Ovary (tissue), 7 donors: ENCODE measurements at regions not wholly inside any gene's neighbourhood (a gene's known extent, or its start where the extent isn't known, plus 50 kb on each side); places are given as distances from the start of the nearest gene placed in this dataset.

ENCODE experiments used
- DNase-seq, 5 donors: peaks; one replicate each; pipeline ENCODE4 v3.0.0-alpha.2; 2019 to 2020
- H3K27ac ChIP-seq, 2 donors: fragments of 200-600 bp; one replicate each; pipeline versions ENCODE4 v1.5.1 to v1.8.0; 2019 to 2022
- H3K27me3 ChIP-seq: fragments of 200-600 bp; one replicate; pipeline ENCODE4 v1.8.0; 2022
- H3K36me3 ChIP-seq: fragments of 200-600 bp; sonication (generic); one replicate; pipeline ENCODE4 v1.5.1; 2019
- H3K4me1 ChIP-seq: one replicate; pipeline ENCODE4 v1.8.1; 2013; ENCODE audit warnings: mild to moderate bottlenecking, moderate library complexity; ENCODE audit not compliant: insufficient read depth
- H3K4me3 ChIP-seq: fragments of 200-600 bp; sonication (generic); one replicate; pipeline ENCODE4 v1.5.1; 2017
- H3K9me3 ChIP-seq, 2 donors: fragments of 200-600 bp in 1 of 2; sonication (generic) in 1 of 2; one replicate each; pipeline versions ENCODE4 v1.5.1 to v1.8.1; 2013 to 2019; ENCODE audit warnings: mild to moderate bottlenecking in 1 of 2, moderate library complexity in 1 of 2
- EP300 ChIP-seq: sonication (generic); formaldehyde crosslinking; IDR thresholded peaks from one replicate; pipeline ENCODE4 v1.6.1; 2017; ENCODE audit warnings: antibody characterized with exemption
- POLR2A ChIP-seq: fragments of 450-650 bp; IDR thresholded peaks from one replicate; pipeline ENCODE4 v1.6.1; 2017; ENCODE audit warnings: antibody characterized with exemption, mild to moderate bottlenecking, moderate library complexity
- WGBS, 3 donors: extraction: QIAGEN DNeasy Blood & Tissue Kit in 1 of 3; methylation state at CpG; one replicate each; pipeline versions ENCODE4 v1.1.5 to v1.1.7; 2013 to 2017; 5-methylcytosine and 5-hydroxymethylcytosine counted together
- intact Hi-C, 4 donors: fragments of 100-400 bp; cut with DNase I; formaldehyde crosslinking; loops; one replicate each; pipeline versions ENCODE4 v1.11.0 to v1.15.1; 2022 to 2023
- TF ChIP-seq, protein P1 (sequence below), 3 donors: fragments of 450-650 bp in 2 of 3; fragments of 200-600 bp in 1 of 3; IDR thresholded peaks; one replicate each; pipeline versions ENCODE4 v1.5.1 to v1.8.0; 2016 to 2022; ENCODE audit warnings: antibody characterized with exemption in 3 of 3, mild to moderate bottlenecking in 1 of 3
- donor health status: DM: no; HTN: no; CAD: no; lungs with moderate emphysema.
- donor health status: DM: no; HTN: no; CAD: no.
- donor health status: Bipolar disorder and iron deficiency.
- donor health status: DM: no; HTN: no; CAD: no.
- donor health status: DM: yes; HTN: yes; CAD: no.

- DNase-seq = no peak
- H3K4me3 ChIP-seq = no peak overlapping the region
- H3K36me3 ChIP-seq = no peaks in the 10 kb centered on the region
- no peaks in the 10 kb centered on the region for H3K27me3 ChIP-seq
- H3K4me1 ChIP-seq = no peaks in the 10 kb centered on the region
- TF ChIP-seq POLR2A (no peak), EP300 (no peak)
- TF ChIP-seq, protein P1, sequence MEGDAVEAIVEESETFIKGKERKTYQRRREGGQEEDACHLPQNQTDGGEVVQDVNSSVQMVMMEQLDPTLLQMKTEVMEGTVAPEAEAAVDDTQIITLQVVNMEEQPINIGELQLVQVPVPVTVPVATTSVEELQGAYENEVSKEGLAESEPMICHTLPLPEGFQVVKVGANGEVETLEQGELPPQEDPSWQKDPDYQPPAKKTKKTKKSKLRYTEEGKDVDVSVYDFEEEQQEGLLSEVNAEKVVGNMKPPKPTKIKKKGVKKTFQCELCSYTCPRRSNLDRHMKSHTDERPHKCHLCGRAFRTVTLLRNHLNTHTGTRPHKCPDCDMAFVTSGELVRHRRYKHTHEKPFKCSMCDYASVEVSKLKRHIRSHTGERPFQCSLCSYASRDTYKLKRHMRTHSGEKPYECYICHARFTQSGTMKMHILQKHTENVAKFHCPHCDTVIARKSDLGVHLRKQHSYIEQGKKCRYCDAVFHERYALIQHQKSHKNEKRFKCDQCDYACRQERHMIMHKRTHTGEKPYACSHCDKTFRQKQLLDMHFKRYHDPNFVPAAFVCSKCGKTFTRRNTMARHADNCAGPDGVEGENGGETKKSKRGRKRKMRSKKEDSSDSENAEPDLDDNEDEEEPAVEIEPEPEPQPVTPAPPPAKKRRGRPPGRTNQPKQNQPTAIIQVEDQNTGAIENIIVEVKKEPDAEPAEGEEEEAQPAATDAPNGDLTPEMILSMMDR (IDR thresholded peaks at IDR 0.05) = no peak
- H3K9me3 ChIP-seq = no peaks in the 10 kb centered on the region
- intact Hi-C loops = no loop called here
- no peak overlapping the region for H3K27ac ChIP-seq
- 88 to 92% (median 88%) methylated on average over 7 of the region's 7 CpGs for WGBS, 3 donors
Observed at GRCh38 chr12:41768456-41768855, 376.2 kb downstream of the GXYLT1 start.

DNA sequence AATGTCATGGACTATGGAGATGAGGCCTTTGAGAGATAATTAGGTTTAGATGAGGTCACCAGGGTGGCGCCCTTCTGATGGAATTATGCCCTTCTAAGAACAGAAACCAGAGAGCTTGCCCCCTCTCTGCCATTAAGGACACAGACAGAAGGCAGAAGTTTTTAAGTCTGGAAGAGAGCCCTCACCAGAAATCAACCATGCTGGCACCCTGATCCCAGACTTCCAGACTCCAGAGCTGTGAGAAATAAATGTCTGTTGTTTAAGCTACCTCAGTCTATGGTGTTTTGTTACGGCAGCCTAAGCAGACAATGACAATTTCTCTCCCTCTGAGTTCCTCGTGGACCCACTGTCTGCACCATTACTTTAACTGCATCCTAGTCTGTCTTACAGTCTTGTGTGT, 382.0 kb downstream of the GXYLT1 start:
- no peaks in the 10 kb centered on the region for H3K4me1 ChIP-seq
- H3K36me3 ChIP-seq = no peaks in the 10 kb centered on the region
- DNase-seq = no peak
- no peak overlapping the region for H3K27ac ChIP-seq
- TF ChIP-seq POLR2A (no peak), EP300 (no peak)
- TF ChIP-seq, protein P1 (IDR thresholded peaks at IDR 0.05) = no peak
- no peaks in the 10 kb centered on the region for H3K9me3 ChIP-seq
- no peaks in the 10 kb centered on the region for H3K27me3 ChIP-seq
- no peak overlapping the region for H3K4me3 ChIP-seq
- intact Hi-C loops = no loop called here
- WGBS, 3 donors = 82 to 87% (median 83%) methylated on average over 3 of the region's 3 CpGs

DNA sequence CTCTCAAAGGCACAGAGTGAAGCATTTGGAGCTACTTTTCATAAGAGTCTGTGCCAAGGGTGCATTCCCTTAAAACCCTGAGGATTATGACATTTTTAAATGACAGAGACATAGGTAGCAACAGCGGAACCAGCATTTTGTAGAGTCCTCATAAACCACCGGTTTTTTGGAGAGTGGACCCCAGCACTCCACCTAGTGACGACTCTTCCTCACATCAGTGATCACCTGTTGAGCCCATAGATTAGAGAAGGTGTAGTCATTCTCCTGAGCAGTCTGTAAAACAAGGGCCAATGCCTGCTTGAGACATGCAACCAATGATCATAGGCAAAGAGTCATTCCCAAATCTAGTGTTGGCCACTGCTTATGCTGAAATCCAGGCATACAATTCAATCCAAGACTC, 399.1 kb downstream of the GXYLT1 start:
- intact Hi-C loops = no loop called here
- no peak for DNase-seq
- Histone ChIP-seq H3K27me3 (no peaks in the 10 kb centered on the region), H3K9me3 (no peaks in the 10 kb centered on the region), H3K27ac (no peak overlapping the region), H3K4me1 (no peaks in the 10 kb centered on the region), H3K36me3 (no peaks in the 10 kb centered on the region), H3K4me3 (no peak overlapping the region)
- WGBS, 3 donors = 79 to 91% (median 85%) methylated on average over 3 of the region's 3 CpGs
- TF ChIP-seq, protein P1 (IDR thresholded peaks at IDR 0.05) = no peak
- no peak for TF ChIP-seq EP300
- no peak for TF ChIP-seq POLR2A

DNA sequence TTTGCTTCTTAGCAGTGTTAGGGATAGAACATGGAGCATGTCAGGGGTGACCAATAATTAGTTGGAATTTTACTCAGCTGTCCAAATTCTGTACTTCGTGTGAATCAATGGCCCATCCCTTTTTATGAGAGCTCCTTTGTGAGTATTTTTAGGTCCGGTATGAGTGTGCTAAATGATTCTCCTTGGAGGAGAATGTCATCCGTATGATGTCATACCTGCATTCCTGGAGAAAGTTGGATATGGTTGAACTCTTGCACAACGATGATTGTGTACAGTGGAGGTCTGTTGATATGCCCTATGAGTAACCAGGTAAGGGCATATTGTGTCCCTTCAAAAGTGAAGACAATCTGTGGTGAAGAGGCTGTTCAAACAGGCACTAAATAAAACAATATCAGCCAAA, 400.8 kb downstream of the GXYLT1 start:
- Histone ChIP-seq H3K27ac (no peak overlapping the region), H3K4me3 (no peak overlapping the region), H3K9me3 (no peaks in the 10 kb centered on the region), H3K27me3 (no peaks in the 10 kb centered on the region), H3K36me3 (no peaks in the 10 kb centered on the region), H3K4me1 (no peaks in the 10 kb centered on the region)
- no peak for DNase-seq
- TF ChIP-seq, protein P1 (IDR thresholded peaks at IDR 0.05) = no peak
- no peak for TF ChIP-seq EP300
- no peak for TF ChIP-seq POLR2A
- WGBS, 3 donors = 86 to 87% (median 86%) methylated on average over 4 of the region's 4 CpGs
- intact Hi-C loops = no loop called here

DNA sequence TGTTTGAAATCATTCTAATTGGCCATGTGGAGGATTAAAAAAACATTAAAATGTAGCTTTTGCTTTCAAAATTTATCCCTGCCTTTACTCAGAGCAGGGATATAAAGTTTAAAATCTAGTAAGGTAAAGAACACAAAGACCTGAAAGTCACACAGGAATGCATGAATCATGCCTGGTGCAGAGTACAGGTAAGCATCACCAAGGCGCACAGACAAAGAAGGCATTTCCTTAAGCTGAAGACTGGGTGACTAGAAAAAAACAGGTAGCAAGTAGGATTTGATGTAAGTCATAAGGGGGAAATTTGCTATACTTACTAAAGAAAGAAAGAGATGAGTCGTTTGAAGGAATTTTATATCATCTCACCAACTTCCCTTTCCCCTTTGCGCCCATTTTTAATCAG, 405.6 kb downstream of the GXYLT1 start:
- 88 to 98% (median 93%) methylated on average over 3 of the region's 3 CpGs for WGBS, 3 donors
- no peaks in the 10 kb centered on the region for H3K36me3 ChIP-seq
- TF ChIP-seq EP300 = no peak
- TF ChIP-seq POLR2A = no peak
- TF ChIP-seq, protein P1 (IDR thresholded peaks at IDR 0.05) = no peak

More for the DNA sequence above, 405.6 kb downstream of the GXYLT1 start:
- no peak for DNase-seq
- Histone ChIP-seq H3K27me3 (no peaks in the 10 kb centered on the region), H3K9me3 (no peaks in the 10 kb centered on the region), H3K27ac (no peak overlapping the region), H3K4me1 (no peaks in the 10 kb centered on the region), H3K4me3 (no peak overlapping the region)
- intact Hi-C loops = no loop called here
